ENCODE measurements at regions not wholly inside any gene's neighbourhood (a gene's known extent, or its start where the extent isn't known, plus 50 kb on each side); places are given as distances from the start of the nearest gene placed in this dataset.

DNA sequence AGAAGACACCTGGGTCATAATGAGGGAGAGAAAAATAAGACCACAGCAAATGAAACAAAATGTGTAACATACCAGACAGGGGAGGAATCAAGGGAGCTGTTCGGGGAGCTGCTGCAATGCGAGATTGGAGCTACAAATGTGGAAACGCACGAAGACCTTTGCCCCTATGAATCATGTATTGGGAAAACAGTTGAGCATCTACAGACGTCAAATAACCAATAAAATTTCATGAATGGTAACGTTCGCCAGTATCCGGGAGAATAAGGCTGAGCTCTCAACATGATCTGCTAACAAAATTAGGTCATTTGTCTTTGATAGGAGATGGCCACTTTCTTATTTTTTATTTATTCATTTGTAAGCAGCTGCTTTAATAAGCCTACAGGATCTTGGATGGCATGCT, 486.2 kb upstream of the RBFOX1 start:
- ATAC-seq: no peak
- RAD21 ChIA-PET (ENCODE audit: low non-redundant PET in 1 of 2, low total read pairs in 2 of 2, uncharacterized antibody in 2 of 2, unreplicated experiment in 2 of 2): no interaction called here
- H3K9me3 ChIP-seq (ENCODE audit: control insufficient read depth in 1 of 2, insufficient read depth in 1 of 2, low read depth in 1 of 2, low read length in 2 of 2): no peaks in the 10 kb centered on the region

More for the DNA sequence above, 486.2 kb upstream of the RBFOX1 start:
- no peak for DNase-seq (ENCODE audit: low read depth, low spot score)
- intact Hi-C loops (cut with micrococcal nuclease): no loop called here
- no peak overlapping the region for H3K4me3 ChIP-seq (replicated peaks in 1 of 2; ENCODE audit: low read depth in 1 of 2, low read length in 2 of 2)
- H3K4me2 ChIP-seq (ENCODE audit: low read length): no peak overlapping the region
- H2AFZ ChIP-seq (ENCODE audit: low read depth, low read length, poor library complexity, severe bottlenecking): no peak overlapping the region
- H4K20me1 ChIP-seq (ENCODE audit: insufficient read depth): no peaks in the 10 kb centered on the region
- ChIA-PET POLR2A (no interaction called here), CTCF (no interaction called here)
- TF ChIP-seq, protein P1, sequence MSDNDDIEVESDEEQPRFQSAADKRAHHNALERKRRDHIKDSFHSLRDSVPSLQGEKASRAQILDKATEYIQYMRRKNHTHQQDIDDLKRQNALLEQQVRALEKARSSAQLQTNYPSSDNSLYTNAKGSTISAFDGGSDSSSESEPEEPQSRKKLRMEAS (IDR thresholded peaks at IDR 0.05): no peak
- TF ChIP-seq SP1 (IDR thresholded peaks at IDR 0.05; ENCODE audit: low read depth): no peak
- TF ChIP-seq EZH2phosphoT487 (IDR thresholded peaks at IDR 0.05; ENCODE audit: borderline replicate concordance): no peak
- no peak for TF ChIP-seq ELF1 (IDR thresholded peaks at IDR 0.05; ENCODE audit: borderline replicate concordance, low read depth)
- TF ChIP-seq ATF3 (IDR thresholded peaks at IDR 0.05): no peak
- TF ChIP-seq POLR2A (IDR thresholded peaks at IDR 0.05; ENCODE audit: borderline replicate concordance, extremely low read depth, insufficient read depth, insufficient read length): no peak
- TF ChIP-seq ZNF274 (IDR thresholded peaks at IDR 0.05; ENCODE audit: low read depth, low read length): no peak
- TF ChIP-seq REST (IDR thresholded peaks at IDR 0.05; ENCODE audit: low read depth): no peak
- TF ChIP-seq ZFX (IDR thresholded peaks at IDR 0.05): no peak
- no peak for TF ChIP-seq JUND (IDR thresholded peaks at IDR 0.05)
- no peak for TF ChIP-seq CTCF (IDR thresholded peaks at IDR 0.05 in 2 of 3, conservative IDR thresholded peaks at IDR 0.05 in 1 of 3; ENCODE audit: borderline replicate concordance in 1 of 3, insufficient read depth in 1 of 3, low read depth in 2 of 3, low read length in 2 of 3)
- TF ChIP-seq EGR1 (IDR thresholded peaks at IDR 0.05; ENCODE audit: low read depth): no peak
- TF ChIP-seq SRF (IDR thresholded peaks at IDR 0.05; ENCODE audit: low read depth): no peak
- no peak for TF ChIP-seq CBX3 (IDR thresholded peaks at IDR 0.05; ENCODE audit: low read depth)
- no peak for TF ChIP-seq YY1 (IDR thresholded peaks at IDR 0.05; ENCODE audit: extremely low read depth, insufficient replicate concordance, low read depth, low read length)
- TF ChIP-seq RAD21 (IDR thresholded peaks at IDR 0.05; ENCODE audit: low read depth): no peak
- no peak for TF ChIP-seq SIN3A (IDR thresholded peaks at IDR 0.05; ENCODE audit: low read depth)
- no peak overlapping the region for H3K27ac ChIP-seq (ENCODE audit: low read depth, low read length)
- no peaks in the 10 kb centered on the region for H3K9me2 ChIP-seq (ENCODE audit: insufficient read depth)
- H3K9ac ChIP-seq (ENCODE audit: low read length): no peak overlapping the region
- no peaks in the 10 kb centered on the region for H3K4me1 ChIP-seq (ENCODE audit: control insufficient read depth in 1 of 2, insufficient read depth in 2 of 2, low read length in 2 of 2)
- no peaks in the 10 kb centered on the region for H3K27me3 ChIP-seq (ENCODE audit: insufficient read depth, low read length)
- BruUV-seq (replicated peaks): no TSS peak
- H3K36me3 ChIP-seq (ENCODE audit: control insufficient read depth in 1 of 2, insufficient read depth in 2 of 2, low read length in 2 of 2): no peaks in the 10 kb centered on the region
- H3K79me2 ChIP-seq (ENCODE audit: insufficient read depth, low read length): no peaks in the 10 kb centered on the region
